HG03280 (cell line): ENCODE measurements at regions not wholly inside any gene's neighbourhood (a gene's known extent, or its start where the extent isn't known, plus 50 kb on each side); places are given as distances from the start of the nearest gene placed in this dataset.
"Not testable (repeated sequence)": the region's sequence is repeated elsewhere in the genome, so short reads cannot be mapped to it uniquely, and the experiment has no call there.

Experiments
- ATAC-seq: cut with Tn5 transposase; IDR thresholded peaks from one replicate; pipeline ENCODE4 v1.9.1; 2021; ENCODE audit warnings: mild to moderate bottlenecking, moderate library complexity; ENCODE audit not compliant: unreplicated experiment

GRCh38 chr2:82084679-82085392 lies 1780.3 kb upstream of the LRRTM1 start:
- ATAC-seq = no peak

GRCh38 chr2:82075875-82076274 lies 1771.3 kb upstream of the LRRTM1 start:
- no peak for ATAC-seq

- ATAC-seq = no peak
Observed at GRCh38 chr2:82062463-82062862, 1757.9 kb upstream of the LRRTM1 start.

DNA sequence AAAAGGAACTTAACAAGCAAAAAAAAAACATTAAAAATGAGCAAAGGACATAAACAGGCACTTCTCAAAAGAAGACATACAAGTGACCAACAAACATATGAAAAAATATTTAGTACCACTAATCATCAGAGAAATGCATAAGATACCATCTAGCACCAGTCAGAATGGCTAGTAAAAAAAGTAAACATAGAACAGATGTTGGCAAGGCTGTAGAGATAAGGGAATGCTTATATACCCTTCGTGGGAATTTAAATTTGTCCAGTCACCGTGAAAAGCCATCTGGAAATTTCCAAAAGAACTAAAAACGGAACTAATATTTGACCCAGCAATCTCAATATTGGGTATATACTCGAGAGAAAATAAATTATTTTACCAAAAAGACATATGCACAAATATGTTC lies 1751.3 kb upstream of the LRRTM1 start:
- ATAC-seq = no peak

- no peak for ATAC-seq
Observed at GRCh38 chr2:82043867-82044266, 1739.3 kb upstream of the LRRTM1 start.

- no peak for ATAC-seq
Observed at GRCh38 chr2:82027921-82028615, 1723.5 kb upstream of the LRRTM1 start.

DNA sequence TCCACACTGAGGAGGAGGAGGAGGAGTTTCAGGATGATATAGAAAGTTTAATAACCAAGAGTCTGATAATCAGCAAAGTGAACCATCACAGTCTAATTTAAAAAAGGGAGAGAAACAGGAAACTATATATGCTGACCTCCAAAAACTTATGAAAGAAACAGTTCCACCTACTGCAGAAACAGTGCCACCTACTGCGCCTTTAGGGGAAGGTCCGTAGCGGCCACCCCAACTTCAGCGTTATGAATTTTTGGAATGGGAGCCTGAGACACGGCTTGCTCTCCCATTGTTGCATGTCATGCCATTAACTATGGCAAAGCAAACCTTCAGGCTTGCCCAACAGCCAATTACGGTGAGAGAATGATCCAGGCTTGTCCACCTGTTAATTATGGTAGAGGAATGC lies 1719.2 kb upstream of the LRRTM1 start:
- no peak for ATAC-seq

DNA sequence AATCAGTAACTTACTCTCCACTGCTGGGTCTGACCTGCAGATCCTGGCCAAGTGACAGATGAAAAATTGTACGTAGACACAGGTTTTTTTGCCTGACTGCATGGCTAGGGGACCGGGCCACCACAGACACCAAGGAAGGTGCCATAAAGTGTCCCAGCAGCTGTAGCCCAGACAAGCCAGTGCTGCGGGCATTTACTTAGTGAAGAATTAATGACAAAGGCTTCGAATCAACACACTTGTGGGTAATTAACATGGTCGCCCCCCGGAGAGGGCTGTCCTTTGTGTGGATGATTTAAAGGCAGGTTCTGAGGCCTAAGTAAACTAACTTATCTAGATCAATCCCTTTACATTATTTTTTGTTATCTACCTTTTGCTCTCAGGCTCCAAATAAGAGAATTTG lies 1709.1 kb upstream of the LRRTM1 start:
- ATAC-seq = no peak

DNA sequence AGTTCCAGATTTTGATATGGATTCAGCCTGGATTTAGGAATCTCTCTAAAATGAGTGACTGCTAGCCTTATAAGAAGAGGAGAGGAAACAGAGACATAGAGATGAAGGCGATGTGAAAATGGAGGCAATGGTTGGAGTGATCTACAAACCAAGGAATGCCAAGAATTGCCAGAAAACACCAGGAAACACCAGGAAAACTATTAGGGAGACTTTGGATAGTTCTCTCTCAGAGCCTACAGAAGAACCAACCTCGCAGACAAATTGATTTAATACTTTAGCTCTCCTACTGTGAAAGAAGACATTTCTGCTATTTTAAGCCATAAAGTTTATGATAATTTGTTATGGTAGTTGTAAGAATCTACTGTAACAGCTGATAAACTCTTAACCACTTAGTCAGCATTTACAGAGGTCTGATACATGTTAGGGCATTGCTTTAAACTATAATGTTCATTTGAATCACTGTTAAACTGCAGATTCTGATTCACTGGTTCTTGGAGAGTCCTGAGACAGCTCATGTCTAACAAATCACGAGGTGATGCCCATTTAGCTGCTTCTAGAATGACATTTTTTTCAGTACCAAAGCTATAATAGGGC lies 1702.6 kb upstream of the LRRTM1 start:
- no peak for ATAC-seq

GRCh38 chr2:82005889-82006288 lies 1701.3 kb upstream of the LRRTM1 start:
- ATAC-seq = not testable (repeated sequence)

DNA sequence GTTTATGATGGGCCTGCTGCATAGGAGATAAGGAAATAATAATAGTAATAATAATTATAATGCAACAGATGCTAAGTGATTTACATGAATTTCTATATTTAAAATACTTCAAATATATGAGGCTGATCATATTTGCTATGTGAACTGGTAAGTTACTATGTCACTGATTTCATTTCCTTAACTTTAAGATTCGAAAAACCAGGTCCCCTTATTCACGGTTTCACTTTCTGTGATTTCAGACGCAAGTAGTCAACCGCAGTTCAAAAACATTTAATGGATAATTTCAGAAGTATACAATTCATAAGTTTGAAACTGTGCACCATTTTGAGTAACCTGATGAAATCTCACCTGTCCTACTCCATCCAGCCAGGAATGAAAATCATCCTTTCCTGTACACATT lies 1697.1 kb upstream of the LRRTM1 start:
- no peak for ATAC-seq

- no peak for ATAC-seq
Observed at GRCh38 chr2:82000606-82001005, 1696.1 kb upstream of the LRRTM1 start.

DNA sequence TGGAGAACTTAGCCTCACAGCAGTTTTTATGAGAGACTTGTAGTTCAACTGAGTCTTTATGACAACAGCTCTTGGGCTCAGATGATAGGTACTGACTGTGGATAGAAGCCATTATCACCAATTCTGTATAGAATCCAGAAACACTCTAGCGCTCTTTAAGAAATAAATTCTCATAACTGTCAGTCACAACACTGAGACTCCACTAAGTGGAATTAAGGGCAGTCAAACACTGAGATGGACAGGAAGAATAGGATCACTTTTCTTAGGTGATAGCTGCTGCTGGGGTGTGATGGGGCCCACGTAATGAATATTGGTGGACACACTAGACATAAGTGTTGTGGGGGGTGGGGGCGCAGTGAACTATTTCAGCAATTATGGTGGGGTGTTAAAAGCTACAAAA lies 1691.8 kb upstream of the LRRTM1 start:
- no peak for ATAC-seq

DNA sequence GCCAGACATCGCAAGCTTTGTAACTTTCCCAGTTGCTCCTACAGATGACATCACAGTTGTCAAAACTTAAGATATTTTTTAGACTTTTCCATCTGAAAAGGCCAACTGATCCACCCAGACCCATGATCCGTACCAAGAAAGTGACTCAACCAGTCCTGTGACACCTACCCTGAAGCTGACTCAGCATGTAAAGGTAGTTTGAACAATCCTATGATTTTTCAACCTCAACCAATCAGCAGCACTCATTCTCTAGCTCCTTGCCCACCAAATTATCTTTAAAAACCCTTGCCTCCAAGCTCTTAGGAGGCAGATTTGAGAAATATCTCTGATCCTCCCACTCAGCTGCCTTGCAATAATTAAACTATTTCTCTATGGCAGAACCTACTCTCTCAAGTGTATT lies 1686.7 kb upstream of the LRRTM1 start:
- no peak for ATAC-seq

GRCh38 chr2:81987370-81987769 lies 1682.8 kb upstream of the LRRTM1 start:
- ATAC-seq = no peak

DNA sequence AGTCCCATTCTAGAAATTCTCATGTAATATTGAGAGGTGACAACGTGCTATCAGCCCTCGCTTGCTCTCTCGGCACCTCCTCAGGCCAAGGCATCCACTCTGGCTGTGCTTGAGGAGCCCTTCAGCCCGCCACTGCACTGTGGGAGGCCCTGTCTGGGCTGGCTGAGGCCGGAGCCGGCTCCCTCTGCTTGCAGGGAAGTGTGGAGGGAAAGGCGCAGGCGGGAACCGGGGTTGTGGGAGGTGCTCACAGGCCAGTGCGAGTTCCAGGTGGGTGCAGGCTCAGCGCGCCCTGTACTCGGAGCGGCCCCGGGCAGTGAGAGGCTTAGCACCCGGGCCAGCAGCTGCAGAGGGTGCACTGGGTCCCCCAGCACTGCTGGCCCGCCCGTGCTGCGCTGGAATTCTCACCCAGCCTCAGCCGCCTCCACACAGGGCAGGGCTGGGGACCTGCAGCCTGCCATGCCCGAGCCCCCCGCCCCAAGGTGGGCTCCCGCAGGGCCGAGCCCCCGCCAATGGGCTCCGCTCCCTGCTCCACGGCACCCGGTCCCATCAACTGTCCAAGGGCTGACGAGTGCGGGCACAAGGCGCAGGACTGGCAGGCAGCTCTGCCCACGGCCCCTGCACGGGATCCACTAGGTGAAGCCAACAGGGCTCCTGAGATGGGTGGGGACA lies 1680.6 kb upstream of the LRRTM1 start:
- no peak for ATAC-seq

- no peak for ATAC-seq
Observed at GRCh38 chr2:81981585-81981984, 1677.0 kb upstream of the LRRTM1 start.

- no peak for ATAC-seq
Observed at GRCh38 chr2:81979086-81979485, 1674.5 kb upstream of the LRRTM1 start.

- ATAC-seq = no peak
Observed at GRCh38 chr2:81976998-81977397, 1672.4 kb upstream of the LRRTM1 start.

DNA sequence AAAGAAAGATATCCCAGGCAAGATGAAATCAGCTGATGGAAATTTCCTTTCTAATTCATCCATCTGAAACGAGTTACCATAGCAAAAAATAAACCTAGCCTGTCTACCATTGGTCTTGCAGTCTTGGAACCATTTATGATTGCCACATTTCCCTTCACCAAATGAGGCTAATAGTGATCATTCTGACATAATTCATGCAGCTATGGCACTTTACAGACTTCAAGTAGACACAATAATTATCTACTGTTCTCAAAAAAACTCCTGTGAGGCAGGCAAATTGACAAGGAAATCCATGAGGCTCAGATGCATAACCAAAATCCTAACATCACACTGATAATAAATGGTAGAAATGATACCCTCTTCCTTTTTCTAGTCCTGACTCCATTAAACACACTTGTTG lies 1669.7 kb upstream of the LRRTM1 start:
- no peak for ATAC-seq

DNA sequence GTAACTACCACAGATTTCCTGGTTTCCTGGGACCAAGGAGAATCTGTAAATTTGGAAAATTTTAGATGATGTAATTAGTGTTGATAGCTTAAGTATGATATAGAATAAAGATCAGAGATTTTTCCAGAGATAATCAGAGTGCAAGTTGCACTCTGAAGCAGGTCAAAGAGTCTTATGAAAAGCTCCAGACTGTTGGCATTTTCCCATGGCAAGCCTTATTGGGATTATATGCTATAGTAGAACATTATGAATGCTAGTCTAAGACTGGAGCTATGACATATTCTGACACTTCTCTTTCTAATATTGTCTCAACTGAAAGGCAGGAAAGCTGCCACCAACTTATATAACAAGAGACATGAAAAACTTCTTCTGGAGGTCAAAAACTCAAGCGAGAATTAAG lies 1638.3 kb upstream of the LRRTM1 start:
- ATAC-seq = no peak
